ENCODE measurements at regions not wholly inside any gene's neighbourhood (a gene's known extent, or its start where the extent isn't known, plus 50 kb on each side); places are given as distances from the start of the nearest gene placed in this dataset.

GRCh38 chr13:59270327-59270726 lies 893.4 kb downstream of the DIAPH3 start:
- TF ChIP-seq GATA2 (IDR thresholded peaks at IDR 0.05; ENCODE audit: low read depth, low read length) (no peak), GATA3 (IDR thresholded peaks at IDR 0.05; ENCODE audit: low read depth, low read length) (no peak)

Measured in SH-SY5Y (cell line).